ENCODE measurements at regions not wholly inside any gene's neighbourhood (a gene's known extent, or its start where the extent isn't known, plus 50 kb on each side); places are given as distances from the start of the nearest gene placed in this dataset.

- Histone ChIP-seq H3K9me2 (ENCODE audit: insufficient read depth) (no peaks in the 10 kb centered on the region), H2AFZ (ENCODE audit: low read depth, low read length, poor library complexity, severe bottlenecking) (no peak overlapping the region), H3K27ac (ENCODE audit: low read depth, low read length) (no peak overlapping the region), H3K36me3 (ENCODE audit: control insufficient read depth in 1 of 2, insufficient read depth in 2 of 2, low read length in 2 of 2) (no peaks in the 10 kb centered on the region), H3K79me2 (ENCODE audit: insufficient read depth, low read length) (no peaks in the 10 kb centered on the region), H3K4me1 (ENCODE audit: control insufficient read depth in 1 of 2, insufficient read depth in 2 of 2, low read length in 2 of 2) (peaks cover 0 to 6% of the 10 kb centered on the region in 2 experiments; a peak in 1 of 4 replicates), H3K27me3 (ENCODE audit: insufficient read depth, low read length) (no peaks in the 10 kb centered on the region), H4K20me1 (ENCODE audit: insufficient read depth) (no peaks in the 10 kb centered on the region), H3K4me3 (replicated peaks in 1 of 2; ENCODE audit: low read depth in 1 of 2, low read length in 2 of 2) (no peak overlapping the region), H3K4me2 (ENCODE audit: low read length) (no peak overlapping the region), H3K9me3 (ENCODE audit: control insufficient read depth in 1 of 2, insufficient read depth in 1 of 2, low read depth in 1 of 2, low read length in 2 of 2) (no peaks in the 10 kb centered on the region), H3K9ac (ENCODE audit: low read length) (no peak overlapping the region)
- POLR2A ChIA-PET: no interaction called here
- no peak for DNase-seq (ENCODE audit: low read depth, low spot score)
- RAD21 ChIA-PET (ENCODE audit: low non-redundant PET in 1 of 2, low total read pairs in 2 of 2, uncharacterized antibody in 2 of 2, unreplicated experiment in 2 of 2): no interaction called here
- CTCF ChIA-PET: no interaction called here
- no TSS peak for BruUV-seq (replicated peaks)
- TF ChIP-seq ATF3 (IDR thresholded peaks at IDR 0.05): no peak
- TF ChIP-seq SP1 (IDR thresholded peaks at IDR 0.05; ENCODE audit: low read depth): no peak
- no peak for TF ChIP-seq MAX (IDR thresholded peaks at IDR 0.05)
- TF ChIP-seq SIN3A (IDR thresholded peaks at IDR 0.05; ENCODE audit: low read depth): no peak
- TF ChIP-seq YY1 (IDR thresholded peaks at IDR 0.05; ENCODE audit: extremely low read depth, insufficient replicate concordance, low read depth, low read length): no peak
- TF ChIP-seq RAD21 (IDR thresholded peaks at IDR 0.05; ENCODE audit: low read depth): no peak
- TF ChIP-seq EGR1 (IDR thresholded peaks at IDR 0.05; ENCODE audit: low read depth): no peak
- no peak for TF ChIP-seq FOSL1 (IDR thresholded peaks at IDR 0.05; ENCODE audit: low read depth)
- TF ChIP-seq CBX3 (IDR thresholded peaks at IDR 0.05; ENCODE audit: low read depth): no peak
- TF ChIP-seq ZFX (IDR thresholded peaks at IDR 0.05): no peak
- no peak for TF ChIP-seq TCF7L2 (IDR thresholded peaks at IDR 0.05; ENCODE audit: borderline replicate concordance, extremely low read depth, insufficient read depth, insufficient read length)
- TF ChIP-seq ZBTB33 (IDR thresholded peaks at IDR 0.05; ENCODE audit: extremely low read depth, insufficient replicate concordance, low read length): no peak
- TF ChIP-seq EZH2phosphoT487 (IDR thresholded peaks at IDR 0.05; ENCODE audit: borderline replicate concordance): no peak
- no peak for TF ChIP-seq CTCF (IDR thresholded peaks at IDR 0.05 in 2 of 3, conservative IDR thresholded peaks at IDR 0.05 in 1 of 3; ENCODE audit: borderline replicate concordance in 1 of 3, insufficient read depth in 1 of 3, low read depth in 2 of 3, low read length in 2 of 3)
- TF ChIP-seq JUND (IDR thresholded peaks at IDR 0.05): no peak
- TF ChIP-seq POLR2AphosphoS5 (IDR thresholded peaks at IDR 0.05; ENCODE audit: low read depth, low read length): no peak
- intact Hi-C loops (cut with micrococcal nuclease): no loop called here
- ATAC-seq: no peak
These were observed 93.0 kb downstream of the NFKBIZ start for GRCh38 chr3:101942356-101942755.

Measured in HCT116 (cell line).